GM19452 (cell line): ENCODE measurements at regions not wholly inside any gene's neighbourhood (a gene's known extent, or its start where the extent isn't known, plus 50 kb on each side); places are given as distances from the start of the nearest gene placed in this dataset.
"Not testable (repeated sequence)": the region's sequence is repeated elsewhere in the genome, so short reads cannot be mapped to it uniquely, and the experiment has no call there.

Source experiments
- ATAC-seq: cut with Tn5 transposase; IDR thresholded peaks from one replicate; pipeline ENCODE4 v1.9.1; 2021; ENCODE audit not compliant: unreplicated experiment

DNA sequence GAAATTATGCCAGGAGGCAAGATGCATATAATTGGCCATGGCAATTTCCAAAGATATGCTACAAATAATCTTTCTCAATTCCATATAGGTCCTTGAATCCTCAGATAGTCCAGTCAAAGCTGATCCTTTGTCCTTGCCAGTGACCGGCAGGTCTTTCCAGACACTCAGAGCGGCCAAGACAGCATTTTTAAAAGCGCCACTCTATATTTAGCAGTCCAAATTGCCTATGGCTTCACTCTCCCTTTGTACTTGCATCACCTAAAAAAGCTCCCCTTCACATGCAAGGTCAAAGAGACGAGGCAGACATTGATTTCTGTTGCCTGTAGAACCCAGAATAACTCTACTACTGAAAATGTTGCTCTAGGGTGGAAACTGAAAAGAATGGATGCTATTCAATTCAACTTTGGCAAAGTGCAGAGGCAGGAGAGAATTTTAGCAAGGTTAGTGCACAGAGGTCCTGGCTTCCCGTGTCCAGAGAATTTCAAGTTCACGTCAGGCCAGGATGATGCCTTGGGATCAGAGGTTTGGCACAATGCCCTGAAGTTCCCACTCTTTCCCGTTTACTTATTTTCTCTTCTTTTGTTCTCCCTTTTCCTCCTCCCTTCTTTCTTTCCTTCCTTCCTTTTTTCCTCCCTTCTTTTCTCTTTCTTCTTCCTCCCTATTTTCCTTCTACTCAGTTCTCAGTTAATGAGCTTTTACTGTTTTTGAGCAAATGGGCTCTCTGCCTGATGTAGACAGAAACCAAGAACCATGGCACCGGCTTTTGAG, 108.5 kb downstream of the KCNK1 start:
- no peak for ATAC-seq

DNA sequence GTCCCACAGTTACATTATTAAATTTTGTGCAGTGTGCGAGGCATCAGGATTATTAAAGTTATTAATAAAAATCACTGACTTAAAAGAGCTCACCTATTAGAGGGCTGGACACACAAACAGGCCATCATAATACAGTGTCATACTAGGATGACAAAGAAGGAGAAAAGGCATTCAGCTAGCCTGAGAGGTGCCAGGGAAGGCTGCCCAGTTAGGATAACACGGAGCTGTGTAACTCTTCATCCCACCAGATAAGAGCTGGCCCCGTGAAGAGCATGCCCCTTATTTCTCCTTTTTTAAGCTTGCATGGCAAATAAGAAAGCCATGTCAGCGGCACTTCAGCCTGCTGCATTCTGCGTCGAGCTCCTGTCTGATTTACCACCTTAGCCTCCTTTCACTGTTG, 109.5 kb downstream of the KCNK1 start:
- no peak for ATAC-seq

GRCh38 chr1:233724131-233724631, 110.3 kb downstream of the KCNK1 start:
- not testable (repeated sequence) for ATAC-seq

GRCh38 chr1:233725423-233725822, 111.5 kb downstream of the KCNK1 start:
- no peak for ATAC-seq

DNA sequence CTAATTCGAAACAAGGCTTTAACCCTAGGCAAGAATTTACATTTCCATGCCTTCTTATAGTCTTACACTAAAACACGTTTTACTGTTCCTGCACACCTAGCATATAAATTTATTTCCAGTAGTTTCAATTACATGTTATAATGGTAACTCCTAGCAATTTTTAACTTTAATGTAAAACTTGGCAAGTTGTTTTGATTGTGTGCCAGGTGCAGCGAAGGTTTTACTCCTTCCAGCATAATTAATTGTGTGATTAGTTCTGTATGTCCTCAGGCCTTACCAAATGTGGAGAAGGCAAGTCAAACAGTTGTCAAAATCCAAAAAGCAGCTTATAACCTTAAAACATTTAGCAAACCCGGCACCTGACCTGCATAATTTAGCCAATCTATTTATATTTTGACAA, 114.8 kb downstream of the KCNK1 start:
- no peak for ATAC-seq

- no peak for ATAC-seq
These were observed 116.5 kb downstream of the KCNK1 start for GRCh38 chr1:233730380-233730779.

DNA sequence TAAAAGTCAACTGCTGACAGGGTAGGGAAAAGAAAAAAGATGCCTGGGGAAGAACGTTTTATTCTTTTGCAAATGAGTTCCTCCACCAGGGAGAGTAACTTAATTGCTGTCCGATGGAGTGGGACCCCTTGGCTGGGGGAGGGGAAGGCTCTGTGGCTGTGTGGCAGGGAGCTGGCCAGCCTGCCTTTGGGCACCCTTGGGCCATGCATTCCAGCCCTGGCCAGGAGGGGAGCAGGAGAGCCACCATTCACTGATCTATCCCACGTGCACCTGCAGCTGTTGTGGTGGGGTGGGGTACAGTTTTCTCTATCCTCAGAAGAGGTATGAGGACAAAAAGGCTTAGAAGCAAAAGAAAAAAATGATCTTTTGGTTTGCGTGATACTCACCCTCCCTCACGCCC, 116.9 kb downstream of the KCNK1 start:
- no peak for ATAC-seq

DNA sequence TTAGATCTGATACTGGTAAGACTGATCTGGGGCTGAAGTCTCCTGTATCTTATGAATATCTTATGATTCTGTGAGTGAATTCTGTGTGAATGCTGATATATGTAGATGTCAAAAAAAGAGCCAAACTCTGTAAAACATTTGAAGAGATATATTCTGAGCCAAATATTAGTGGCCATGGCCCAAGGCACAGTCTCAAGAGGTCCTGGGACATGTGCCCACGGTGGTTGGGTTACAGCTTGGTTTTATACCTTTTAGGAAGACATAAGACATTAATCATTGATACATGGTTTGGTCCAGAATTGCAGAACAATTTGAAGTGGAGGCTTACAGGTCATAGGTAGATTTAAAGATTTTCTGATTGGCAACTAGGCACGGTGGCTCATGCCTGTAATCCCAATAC, 118.3 kb downstream of the KCNK1 start:
- no peak for ATAC-seq

GRCh38 chr1:233734456-233734855, 120.5 kb downstream of the KCNK1 start:
- ATAC-seq = no peak

GRCh38 chr1:233735331-233735730, 121.4 kb downstream of the KCNK1 start:
- no peak for ATAC-seq

- ATAC-seq = no peak
These were observed 121.9 kb downstream of the KCNK1 start for GRCh38 chr1:233735847-233736246.

DNA sequence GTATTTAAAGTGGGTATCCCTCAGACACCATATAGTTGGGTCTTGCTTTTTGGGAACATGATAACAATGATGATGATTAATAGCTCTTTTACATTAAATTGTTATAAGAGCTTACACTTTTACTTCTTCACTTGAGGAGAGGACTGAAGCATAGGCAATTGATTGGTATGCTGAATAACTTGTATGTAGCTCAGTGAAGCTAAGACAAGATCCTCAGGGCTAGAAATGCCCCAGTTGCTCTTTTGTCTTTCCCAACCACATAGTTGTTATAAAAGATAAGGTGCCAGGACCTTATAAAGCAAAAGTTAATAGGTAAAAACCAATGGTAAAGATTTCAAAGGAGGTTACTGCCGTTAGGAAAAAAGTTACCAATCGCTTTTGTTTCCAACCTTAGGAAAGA, 123.4 kb downstream of the KCNK1 start:
- no peak for ATAC-seq

- no peak for ATAC-seq
These were observed 124.5 kb downstream of the KCNK1 start for GRCh38 chr1:233738396-233738795.

DNA sequence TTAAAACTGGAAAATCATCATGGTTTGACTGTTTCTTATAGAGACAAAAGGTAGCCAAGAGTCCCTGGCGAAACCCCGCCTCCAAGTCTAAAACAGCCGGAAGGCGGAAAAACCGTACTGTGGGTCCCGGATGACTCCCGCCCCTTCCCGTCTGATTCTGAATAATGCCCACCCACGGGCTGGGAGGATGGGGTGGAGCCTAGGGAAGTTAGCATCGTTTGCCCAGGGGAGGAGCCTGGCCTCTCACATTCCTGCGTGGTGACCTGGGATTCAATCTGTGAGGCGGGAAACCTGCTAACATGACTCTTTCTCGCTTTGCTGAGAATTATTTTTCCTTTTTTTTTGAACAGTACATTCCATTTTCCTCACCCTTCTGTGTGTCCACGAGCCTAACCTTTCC, 124.9 kb downstream of the KCNK1 start:
- ATAC-seq = no peak

- no peak for ATAC-seq
These were observed 131.0 kb downstream of the KCNK1 start for GRCh38 chr1:233744779-233745513.

DNA sequence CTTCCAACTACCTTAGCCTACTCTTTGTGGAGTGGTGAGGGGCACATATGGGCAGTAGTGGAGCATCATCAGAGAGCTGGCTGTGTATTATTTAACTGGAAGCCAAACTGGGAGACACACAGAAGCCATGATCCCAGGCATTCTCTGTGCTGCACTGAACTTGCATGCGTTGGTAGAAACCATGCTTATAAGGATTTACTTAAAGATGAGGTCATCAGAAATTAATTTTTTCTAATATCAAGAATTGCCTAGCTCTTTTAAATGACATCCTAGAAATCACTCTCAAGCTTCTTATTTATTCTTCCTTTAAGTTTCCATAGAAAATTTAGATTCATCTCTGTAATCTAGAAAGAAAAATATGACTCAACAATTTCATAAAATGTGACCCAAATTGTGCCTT, 136.2 kb downstream of the KCNK1 start:
- ATAC-seq = no peak

DNA sequence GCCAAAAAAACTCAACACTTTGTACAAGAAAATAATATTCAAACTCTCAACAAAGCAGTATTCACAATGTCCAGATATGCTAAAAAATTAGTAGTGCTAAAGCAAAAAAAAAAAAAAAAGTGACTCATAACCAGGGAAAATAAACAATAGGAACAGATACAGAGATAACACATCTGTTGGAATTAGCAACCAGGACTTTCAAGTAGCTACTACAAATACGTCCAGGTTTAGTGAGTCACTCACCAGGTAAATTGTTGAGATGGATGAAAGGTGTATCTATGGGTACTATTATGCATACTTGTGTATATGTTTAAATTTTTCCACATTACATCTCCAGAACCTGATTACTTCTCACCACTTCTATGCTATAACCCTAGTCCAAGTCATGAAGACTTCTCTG, 144.8 kb upstream of the SLC35F3 start:
- ATAC-seq = no peak

GRCh38 chr1:233764304-233764703, 140.2 kb upstream of the SLC35F3 start:
- not testable (repeated sequence) for ATAC-seq

DNA sequence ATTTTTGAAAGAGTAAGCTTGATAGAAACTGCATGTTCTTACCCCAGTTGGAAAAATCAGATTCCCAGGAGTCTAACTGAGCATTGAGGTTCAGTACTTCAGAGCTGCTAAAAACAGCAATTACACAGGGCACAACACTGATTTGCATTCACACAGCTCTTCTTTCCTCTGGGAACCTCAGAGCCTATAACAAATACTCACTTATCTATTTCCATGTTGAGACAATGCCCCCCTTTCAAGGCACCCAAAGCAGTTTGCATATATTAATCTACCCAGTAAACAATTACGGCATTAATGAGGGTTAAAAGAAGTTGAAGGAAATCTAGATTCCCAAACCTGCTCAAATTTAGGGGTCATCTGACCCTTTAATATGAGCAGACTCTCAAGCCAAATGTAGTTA, 126.9 kb upstream of the SLC35F3 start:
- no peak for ATAC-seq

DNA sequence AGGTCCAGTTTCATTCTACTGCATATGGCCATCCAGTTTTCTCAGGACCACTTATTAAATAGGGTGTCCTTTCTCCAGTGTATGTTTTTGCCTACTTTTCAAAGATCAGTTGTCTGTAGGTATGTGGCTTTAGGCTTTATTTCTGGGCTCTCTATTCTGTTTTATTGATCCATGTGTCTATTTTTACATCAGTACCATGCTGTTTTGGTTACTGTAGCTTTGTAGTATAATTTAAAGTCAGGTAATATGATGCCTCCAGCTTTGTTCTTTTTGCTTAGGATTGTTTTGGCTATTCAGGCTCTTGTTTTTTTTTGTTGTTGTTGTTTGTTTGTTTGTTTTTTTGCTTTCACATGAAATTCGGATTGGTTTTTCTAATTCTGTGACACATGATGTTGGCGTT, 124.4 kb upstream of the SLC35F3 start:
- no peak for ATAC-seq

- ATAC-seq = no peak
These were observed 121.4 kb upstream of the SLC35F3 start for GRCh38 chr1:233782937-233783586.

DNA sequence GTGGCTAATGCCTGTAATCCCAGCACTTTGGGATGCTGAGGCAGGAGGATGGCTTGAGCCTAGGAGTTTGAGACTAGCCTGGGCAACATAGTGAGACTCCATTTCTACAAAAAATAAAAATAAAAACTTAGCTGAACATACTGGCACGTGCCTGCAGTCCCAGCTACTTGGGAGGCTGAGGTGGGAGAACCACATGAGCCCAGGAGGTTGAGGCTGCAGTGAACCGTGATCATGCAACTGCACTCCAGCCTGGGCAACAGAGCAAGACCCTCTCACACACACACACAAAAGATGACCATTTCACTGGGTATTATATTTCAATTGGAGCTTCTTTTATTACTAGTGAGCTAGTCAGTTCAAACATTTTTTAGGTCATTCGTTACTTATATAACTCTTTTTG, 116.9 kb upstream of the SLC35F3 start:
- ATAC-seq = no peak
